Activated T-cell treated with anti-CD3 and anti-CD28 coated beads for 48 hours (primary cell): ENCODE measurements at regions not wholly inside any gene's neighbourhood (a gene's known extent, or its start where the extent isn't known, plus 50 kb on each side); places are given as distances from the start of the nearest gene placed in this dataset.
"Not testable (repeated sequence)": the region's sequence is repeated elsewhere in the genome, so short reads cannot be mapped to it uniquely, and the experiment has no call there.

ENCODE experiments used
- DNase-seq: peaks from one replicate; pipeline ENCODE4 v3.0.0-alpha.2; 2020; ENCODE audit warnings: low read depth

GRCh38 chr5:8561854-8562253, 692.9 kb downstream of the MTRR start:
- no peak for DNase-seq

GRCh38 chr5:8563540-8563939, 694.6 kb downstream of the MTRR start:
- DNase-seq = not testable (repeated sequence)

GRCh38 chr5:8568858-8569257, 699.9 kb downstream of the MTRR start:
- no peak for DNase-seq

GRCh38 chr5:8570528-8570927, 701.6 kb downstream of the MTRR start:
- no peak for DNase-seq

- DNase-seq = no peak
Observed at GRCh38 chr5:8576178-8576577, 707.2 kb downstream of the MTRR start.

- DNase-seq = no peak
Observed at GRCh38 chr5:8577792-8578191, 708.8 kb downstream of the MTRR start.

- DNase-seq = no peak
Observed at GRCh38 chr5:8580298-8580697, 711.4 kb downstream of the MTRR start.

- DNase-seq = no peak
Observed at GRCh38 chr5:8581047-8581446, 712.1 kb downstream of the MTRR start.

GRCh38 chr5:8585230-8586018, 716.5 kb downstream of the MTRR start:
- no peak for DNase-seq

- no peak for DNase-seq
Observed at GRCh38 chr5:8590959-8591358, 722.0 kb downstream of the MTRR start.

- DNase-seq = no peak
Observed at GRCh38 chr5:8598356-8598755, 729.4 kb downstream of the MTRR start.

GRCh38 chr5:8598996-8599395, 730.0 kb downstream of the MTRR start:
- no peak for DNase-seq

- no peak for DNase-seq
Observed at GRCh38 chr5:8600843-8601242, 731.9 kb downstream of the MTRR start.

- no peak for DNase-seq
Observed at GRCh38 chr5:8601831-8602354, 732.9 kb downstream of the MTRR start.

GRCh38 chr5:8606231-8606630, 737.3 kb downstream of the MTRR start:
- DNase-seq = no peak

GRCh38 chr5:8611067-8611466, 742.1 kb downstream of the MTRR start:
- no peak for DNase-seq

- DNase-seq = no peak
Observed at GRCh38 chr5:8613078-8613685, 744.2 kb downstream of the MTRR start.

GRCh38 chr5:8615142-8615858, 746.4 kb downstream of the MTRR start:
- DNase-seq = no peak

GRCh38 chr5:8628521-8628920, 759.6 kb downstream of the MTRR start:
- no peak for DNase-seq

GRCh38 chr5:8633259-8633658, 764.3 kb downstream of the MTRR start:
- no peak for DNase-seq

- DNase-seq = no peak
Observed at GRCh38 chr5:8633696-8634095, 764.7 kb downstream of the MTRR start.

- no peak for DNase-seq
Observed at GRCh38 chr5:8634219-8634618, 765.3 kb downstream of the MTRR start.
